Panc1 (cell line): ENCODE measurements at regions not wholly inside any gene's neighbourhood (a gene's known extent, or its start where the extent isn't known, plus 50 kb on each side); places are given as distances from the start of the nearest gene placed in this dataset.

Experiments
- ATAC-seq: fragments of 200-7000 bp; cut with Tn5 transposase; 2 replicates; pipeline ENCODE4 v1.9.1; 2020; ENCODE audit warnings: mild to moderate bottlenecking, moderate library complexity
- BruUV-seq: library from RNA; stranded (reverse); fragments of 400-500 nt; replicated peaks from 2 replicates; lab custom pipeline; 2021; lab: Mats Ljungman, UMichigan
- CTCF ChIA-PET: fragments of 300-600 bp; sonication (Branson Sonifier 250); formaldehyde crosslinking; loops from one replicate; lab custom pipeline; 2022; ENCODE audit warnings: antibody characterized with exemption; lab: Charles Lee
- POLR2A ChIA-PET: fragments of 300-600 bp; sonication (Branson Sonifier 250); formaldehyde crosslinking; loops from one replicate; lab custom pipeline; 2022; ENCODE audit warnings: antibody characterized with exemption; lab: Charles Lee
- DNase-seq: peaks from one replicate; pipeline ENCODE4 v3.0.0-alpha.2; 2010; ENCODE audit warnings: low read depth, low spot score
- H3K27ac ChIP-seq: 2 replicates; pipeline ENCODE4 v1.5.1; 2011; ENCODE audit warnings: mild to moderate bottlenecking, low read length, inconsistent platforms
- H3K27me3 ChIP-seq: fragments of 200-500 bp; sonication (Bioruptor generic); 2 replicates; pipeline ENCODE4 v1.6.0; 2014; ENCODE audit warnings: low read length, inconsistent platforms; ENCODE audit not compliant: control insufficient read depth, insufficient read depth
- H3K36me3 ChIP-seq: fragments of 200-500 bp; sonication (Bioruptor generic); 2 replicates; pipeline ENCODE4 v1.5.1; 2014; ENCODE audit warnings: inconsistent platforms, mild to moderate bottlenecking, low read length, moderate library complexity; ENCODE audit not compliant: control insufficient read depth, insufficient read depth
- H3K4me1 ChIP-seq: 2 replicates; pipeline ENCODE4 v1.5.1; 2011; ENCODE audit warnings: inconsistent platforms, mild to moderate bottlenecking, low read length, moderate library complexity; ENCODE audit not compliant: control insufficient read depth, insufficient read depth
- H3K4me3 ChIP-seq, 2 experiments: 2 replicates each; pipeline ENCODE4 v1.5.1; 2011 to 2012; ENCODE audit warnings: low read depth in 2 of 2, low read length in 2 of 2, mild to moderate bottlenecking in 2 of 2, inconsistent platforms in 1 of 2, moderate library complexity in 1 of 2
- H3K9me3 ChIP-seq: fragments of 200-500 bp; sonication (Bioruptor generic); 2 replicates; pipeline ENCODE4 v1.5.1; 2014; ENCODE audit warnings: low read depth, mild to moderate bottlenecking, inconsistent platforms, low read length, moderate library complexity; ENCODE audit not compliant: control insufficient read depth, insufficient read depth
- POLR2AphosphoS5 ChIP-seq: IDR thresholded peaks from 2 replicates; pipeline ENCODE4 v1.6.1; 2012; ENCODE audit warnings: mild to moderate bottlenecking, low read depth, low read length, moderate library complexity
- SIN3A ChIP-seq: IDR thresholded peaks from 2 replicates; pipeline ENCODE4 v1.6.1; 2012; ENCODE audit warnings: low read depth, mild to moderate bottlenecking, low read length, moderate library complexity, borderline replicate concordance; ENCODE audit not compliant: insufficient read depth
- TCF7L2 ChIP-seq: IDR thresholded peaks from 2 replicates; pipeline ENCODE4 v1.6.1; 2011; ENCODE audit warnings: mild to moderate bottlenecking, low read depth, low read length, inconsistent platforms
- in situ Hi-C: cut with HindIII; loops from 2 replicates; pipeline ENCODE4 v1.10.0; 2016; ENCODE audit warnings: low sequenced_read_pairs, low pct_unique_long_range_greater_than_20kb
- intact Hi-C: fragments of 100-400 bp; cut with micrococcal nuclease; formaldehyde crosslinking; loops from one replicate; pipeline ENCODE4 v1.10.0; 2022; ENCODE audit not compliant: unreplicated experiment
- TF ChIP-seq, protein P1 (sequence below), 2 experiments: IDR thresholded peaks; 2 replicates each; pipeline ENCODE4 v1.6.1; 2011 to 2012; ENCODE audit warnings: low read depth in 2 of 2, control low read depth in 1 of 2, low read length in 1 of 2, mild to moderate bottlenecking in 1 of 2, moderate library complexity in 1 of 2; ENCODE audit not compliant: insufficient read depth in 1 of 2
- TF ChIP-seq, protein P2 (sequence below): fragments of 450-650 bp; IDR thresholded peaks from 2 replicates; pipeline ENCODE4 v1.5.1; 2017; ENCODE audit warnings: mild to moderate bottlenecking

DNA sequence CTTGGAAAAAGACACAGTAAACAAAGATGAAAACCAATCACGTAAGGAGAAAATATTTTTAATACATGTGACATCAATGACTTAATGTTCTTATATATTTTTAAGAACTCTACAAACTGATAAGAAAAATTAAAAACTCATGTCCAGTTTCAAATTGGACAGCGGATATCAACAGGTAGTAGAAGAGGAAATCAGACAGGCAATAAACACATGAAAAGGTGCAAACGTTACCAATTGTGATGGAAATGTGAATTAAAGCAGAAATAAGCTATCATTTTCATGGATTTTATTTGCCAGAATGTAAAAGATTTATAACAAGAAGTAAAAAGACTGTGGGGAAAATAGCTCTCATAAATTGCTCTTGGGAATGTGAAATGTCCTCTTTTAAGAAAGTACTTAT lies 382.3 kb downstream of the DLEU7 start:
- TF ChIP-seq, protein P1, sequence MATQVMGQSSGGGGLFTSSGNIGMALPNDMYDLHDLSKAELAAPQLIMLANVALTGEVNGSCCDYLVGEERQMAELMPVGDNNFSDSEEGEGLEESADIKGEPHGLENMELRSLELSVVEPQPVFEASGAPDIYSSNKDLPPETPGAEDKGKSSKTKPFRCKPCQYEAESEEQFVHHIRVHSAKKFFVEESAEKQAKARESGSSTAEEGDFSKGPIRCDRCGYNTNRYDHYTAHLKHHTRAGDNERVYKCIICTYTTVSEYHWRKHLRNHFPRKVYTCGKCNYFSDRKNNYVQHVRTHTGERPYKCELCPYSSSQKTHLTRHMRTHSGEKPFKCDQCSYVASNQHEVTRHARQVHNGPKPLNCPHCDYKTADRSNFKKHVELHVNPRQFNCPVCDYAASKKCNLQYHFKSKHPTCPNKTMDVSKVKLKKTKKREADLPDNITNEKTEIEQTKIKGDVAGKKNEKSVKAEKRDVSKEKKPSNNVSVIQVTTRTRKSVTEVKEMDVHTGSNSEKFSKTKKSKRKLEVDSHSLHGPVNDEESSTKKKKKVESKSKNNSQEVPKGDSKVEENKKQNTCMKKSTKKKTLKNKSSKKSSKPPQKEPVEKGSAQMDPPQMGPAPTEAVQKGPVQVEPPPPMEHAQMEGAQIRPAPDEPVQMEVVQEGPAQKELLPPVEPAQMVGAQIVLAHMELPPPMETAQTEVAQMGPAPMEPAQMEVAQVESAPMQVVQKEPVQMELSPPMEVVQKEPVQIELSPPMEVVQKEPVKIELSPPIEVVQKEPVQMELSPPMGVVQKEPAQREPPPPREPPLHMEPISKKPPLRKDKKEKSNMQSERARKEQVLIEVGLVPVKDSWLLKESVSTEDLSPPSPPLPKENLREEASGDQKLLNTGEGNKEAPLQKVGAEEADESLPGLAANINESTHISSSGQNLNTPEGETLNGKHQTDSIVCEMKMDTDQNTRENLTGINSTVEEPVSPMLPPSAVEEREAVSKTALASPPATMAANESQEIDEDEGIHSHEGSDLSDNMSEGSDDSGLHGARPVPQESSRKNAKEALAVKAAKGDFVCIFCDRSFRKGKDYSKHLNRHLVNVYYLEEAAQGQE (IDR thresholded peaks at IDR 0.05; ENCODE audit: insufficient read depth in 1 of 2, low read depth in 2 of 2, low read length in 1 of 2) = no peak
- TF ChIP-seq POLR2AphosphoS5 (no peak), SIN3A (no peak), TCF7L2 (no peak)
- TF ChIP-seq, protein P2, sequence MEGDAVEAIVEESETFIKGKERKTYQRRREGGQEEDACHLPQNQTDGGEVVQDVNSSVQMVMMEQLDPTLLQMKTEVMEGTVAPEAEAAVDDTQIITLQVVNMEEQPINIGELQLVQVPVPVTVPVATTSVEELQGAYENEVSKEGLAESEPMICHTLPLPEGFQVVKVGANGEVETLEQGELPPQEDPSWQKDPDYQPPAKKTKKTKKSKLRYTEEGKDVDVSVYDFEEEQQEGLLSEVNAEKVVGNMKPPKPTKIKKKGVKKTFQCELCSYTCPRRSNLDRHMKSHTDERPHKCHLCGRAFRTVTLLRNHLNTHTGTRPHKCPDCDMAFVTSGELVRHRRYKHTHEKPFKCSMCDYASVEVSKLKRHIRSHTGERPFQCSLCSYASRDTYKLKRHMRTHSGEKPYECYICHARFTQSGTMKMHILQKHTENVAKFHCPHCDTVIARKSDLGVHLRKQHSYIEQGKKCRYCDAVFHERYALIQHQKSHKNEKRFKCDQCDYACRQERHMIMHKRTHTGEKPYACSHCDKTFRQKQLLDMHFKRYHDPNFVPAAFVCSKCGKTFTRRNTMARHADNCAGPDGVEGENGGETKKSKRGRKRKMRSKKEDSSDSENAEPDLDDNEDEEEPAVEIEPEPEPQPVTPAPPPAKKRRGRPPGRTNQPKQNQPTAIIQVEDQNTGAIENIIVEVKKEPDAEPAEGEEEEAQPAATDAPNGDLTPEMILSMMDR = no peak
- intact Hi-C loops = no loop called here

DNA sequence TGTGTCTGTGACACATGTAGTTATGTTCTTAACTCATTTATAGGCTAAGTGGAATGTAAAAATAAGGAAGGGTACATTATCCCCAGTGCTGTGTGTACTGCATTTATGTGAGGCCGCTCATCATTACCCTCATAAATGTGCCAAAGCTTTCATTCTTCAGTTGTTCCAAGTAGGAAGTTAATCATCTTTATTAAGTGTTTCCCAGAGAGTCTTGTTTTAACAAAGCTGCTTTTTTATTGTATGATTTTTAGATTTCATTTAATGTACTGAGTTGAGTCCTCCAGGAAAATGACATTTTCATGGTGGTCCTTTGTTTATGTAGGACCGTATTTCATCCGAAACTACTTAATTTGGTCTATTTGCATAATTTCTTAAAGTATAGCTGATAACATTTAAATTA lies 379.8 kb downstream of the DLEU7 start:
- DNase-seq = no peak
- Histone ChIP-seq H3K4me1 (no peaks in the 10 kb centered on the region), H3K27me3 (no peaks in the 10 kb centered on the region), H3K27ac (no peak overlapping the region), H3K4me3 (no peak overlapping the region), H3K36me3 (no peaks in the 10 kb centered on the region), H3K9me3 (no peaks in the 10 kb centered on the region)
- no peak for TF ChIP-seq SIN3A
- TF ChIP-seq, protein P2 = no peak
- TF ChIP-seq POLR2AphosphoS5 = no peak
- no peak for TF ChIP-seq TCF7L2
- TF ChIP-seq, protein P1 (IDR thresholded peaks at IDR 0.05; ENCODE audit: insufficient read depth in 1 of 2, low read depth in 2 of 2, low read length in 1 of 2) = no peak
- no peak for ATAC-seq
- POLR2A ChIA-PET = no interaction called here
- in situ Hi-C loops (no loop called here), intact Hi-C loops (no loop called here)
- CTCF ChIA-PET = no interaction called here
- BruUV-seq = no TSS peak

More for the DNA sequence above, 382.3 kb downstream of the DLEU7 start:
- H3K27me3 ChIP-seq = no peaks in the 10 kb centered on the region
- DNase-seq (no peak), ATAC-seq (no peak)
- no TSS peak for BruUV-seq
- in situ Hi-C loops = no loop called here
- H3K4me3 ChIP-seq = no peak overlapping the region
- no peak overlapping the region for H3K27ac ChIP-seq
- H3K36me3 ChIP-seq = no peaks in the 10 kb centered on the region
- no peaks in the 10 kb centered on the region for H3K4me1 ChIP-seq
- ChIA-PET CTCF (no interaction called here), POLR2A (no interaction called here)
- H3K9me3 ChIP-seq = no peaks in the 10 kb centered on the region
